H1 (cell line): ENCODE measurements at regions not wholly inside any gene's neighbourhood (a gene's known extent, or its start where the extent isn't known, plus 50 kb on each side); places are given as distances from the start of the nearest gene placed in this dataset.

Experiments
- CHD1 ChIP-seq: IDR thresholded peaks from 2 replicates; pipeline ENCODE4 v1.6.1; 2012; ENCODE audit warnings: low read depth, low read length, improper control_type of control experiment
- HDAC2 ChIP-seq, 2 experiments: fragments of 300-600 bp in 1 of 2; sonication (generic) in 1 of 2; IDR thresholded peaks; 2 replicates each; pipeline ENCODE4 v1.6.1; 2011 to 2012; ENCODE audit warnings: low read depth in 2 of 2, low read length in 2 of 2, mild to moderate bottlenecking in 2 of 2, moderate library complexity in 2 of 2, borderline replicate concordance in 1 of 2, inconsistent platforms in 1 of 2
- MAFK ChIP-seq: IDR thresholded peaks from 2 replicates; pipeline ENCODE4 v1.6.1; 2012; ENCODE audit warnings: low read depth, mild to moderate bottlenecking, improper control_type of control experiment, low read length
- SP4 ChIP-seq: IDR thresholded peaks from 2 replicates; pipeline ENCODE4 v1.6.1; 2012; ENCODE audit warnings: low read length, inconsistent platforms
- TAF1 ChIP-seq: IDR thresholded peaks from 2 replicates; pipeline ENCODE4 v1.6.1; 2011; ENCODE audit warnings: mild to moderate bottlenecking, low read depth, low read length
- TF ChIP-seq, protein P1 (sequence below), 3 experiments: IDR thresholded peaks; 1 replicate in 2 of 3; 2 replicates in 1 of 3; pipeline versions ENCODE4 v1.5.1 to v1.6.1; 2011; ENCODE audit warnings: low read length in 3 of 3, mild to moderate bottlenecking in 3 of 3, inconsistent platforms in 2 of 3, low read depth in 1 of 3, moderate library complexity in 1 of 3; ENCODE audit not compliant: insufficient read depth in 1 of 3; ENCODE audit errors: control extremely low read depth in 1 of 3

DNA sequence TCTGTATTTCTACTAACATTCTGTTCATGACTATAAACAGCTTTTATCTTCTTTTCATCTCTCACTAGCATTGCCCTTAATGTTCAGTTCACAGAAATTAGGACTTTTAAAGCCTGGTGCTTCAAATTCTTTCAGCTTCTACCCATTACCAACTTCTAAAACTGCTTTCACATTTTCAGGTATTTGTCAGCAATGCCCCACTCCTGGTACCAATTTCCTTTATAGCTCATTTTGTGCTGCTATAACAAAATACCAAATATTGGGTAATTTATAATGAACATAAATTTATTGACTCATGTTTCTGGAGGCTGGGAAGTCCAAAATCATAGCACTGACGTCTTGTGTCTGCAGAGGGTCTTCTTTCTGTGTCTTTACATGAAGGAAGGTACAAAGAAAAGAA lies 753.1 kb upstream of the CCDC54 start:
- no peak for TF ChIP-seq HDAC2 (IDR thresholded peaks at IDR 0.05; ENCODE audit: borderline replicate concordance in 1 of 2, low read depth in 2 of 2, low read length in 2 of 2)
- TF ChIP-seq SP4 = no peak
- TF ChIP-seq MAFK = no peak
- TF ChIP-seq, protein P1, sequence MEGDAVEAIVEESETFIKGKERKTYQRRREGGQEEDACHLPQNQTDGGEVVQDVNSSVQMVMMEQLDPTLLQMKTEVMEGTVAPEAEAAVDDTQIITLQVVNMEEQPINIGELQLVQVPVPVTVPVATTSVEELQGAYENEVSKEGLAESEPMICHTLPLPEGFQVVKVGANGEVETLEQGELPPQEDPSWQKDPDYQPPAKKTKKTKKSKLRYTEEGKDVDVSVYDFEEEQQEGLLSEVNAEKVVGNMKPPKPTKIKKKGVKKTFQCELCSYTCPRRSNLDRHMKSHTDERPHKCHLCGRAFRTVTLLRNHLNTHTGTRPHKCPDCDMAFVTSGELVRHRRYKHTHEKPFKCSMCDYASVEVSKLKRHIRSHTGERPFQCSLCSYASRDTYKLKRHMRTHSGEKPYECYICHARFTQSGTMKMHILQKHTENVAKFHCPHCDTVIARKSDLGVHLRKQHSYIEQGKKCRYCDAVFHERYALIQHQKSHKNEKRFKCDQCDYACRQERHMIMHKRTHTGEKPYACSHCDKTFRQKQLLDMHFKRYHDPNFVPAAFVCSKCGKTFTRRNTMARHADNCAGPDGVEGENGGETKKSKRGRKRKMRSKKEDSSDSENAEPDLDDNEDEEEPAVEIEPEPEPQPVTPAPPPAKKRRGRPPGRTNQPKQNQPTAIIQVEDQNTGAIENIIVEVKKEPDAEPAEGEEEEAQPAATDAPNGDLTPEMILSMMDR (IDR thresholded peaks at IDR 0.05; ENCODE audit: control extremely low read depth in 1 of 3, insufficient read depth in 1 of 3, low read depth in 1 of 3, low read length in 3 of 3) = no peak
- TF ChIP-seq CHD1 = no peak
- no peak for TF ChIP-seq TAF1
